Smooth muscle cell (in vitro differentiated cells): ENCODE measurements at regions not wholly inside any gene's neighbourhood (a gene's known extent, or its start where the extent isn't known, plus 50 kb on each side); places are given as distances from the start of the nearest gene placed in this dataset.

Experiments
- DNase-seq: peaks from one replicate; lab custom pipeline; 2025; ENCODE audit not compliant: unreplicated experiment; lab: John Stamatoyannopoulos, UW
- H2AFZ ChIP-seq: fragments of 200-600 bp; sonication (generic); 2 replicates; pipeline ENCODE4 v1.6.0; 2016; ENCODE audit warnings: antibody characterized with exemption, low read depth, mild to moderate bottlenecking
- H3F3A ChIP-seq: fragments of 200-600 bp; sonication (generic); 2 replicates; pipeline ENCODE4 v1.6.0; 2017; ENCODE audit warnings: antibody characterized with exemption, low read depth
- H3K27ac ChIP-seq: fragments of 200-600 bp; sonication (generic); 2 replicates; pipeline ENCODE4 v1.5.1; 2016; ENCODE audit warnings: low read depth, mild to moderate bottlenecking
- H3K27me3 ChIP-seq: fragments of 200-600 bp; sonication (generic); 2 replicates; pipeline ENCODE4 v1.6.1; 2016; ENCODE audit warnings: low read depth, mild to moderate bottlenecking
- H3K36me3 ChIP-seq: fragments of 200-600 bp; sonication (generic); 2 replicates; pipeline ENCODE4 v1.5.1; 2016; ENCODE audit warnings: low read depth
- H3K4me1 ChIP-seq: fragments of 200-600 bp; sonication (generic); 2 replicates; pipeline ENCODE4 v1.5.1; 2016; ENCODE audit warnings: low read depth
- H3K4me2 ChIP-seq: fragments of 200-600 bp; sonication (generic); 2 replicates; pipeline ENCODE4 v1.6.0; 2016; ENCODE audit warnings: mild to moderate bottlenecking
- H3K4me3 ChIP-seq: fragments of 200-600 bp; sonication (generic); 2 replicates; pipeline ENCODE4 v1.5.1; 2016; ENCODE audit warnings: mild to moderate bottlenecking
- H3K79me2 ChIP-seq: fragments of 200-600 bp; sonication (generic); 2 replicates; pipeline ENCODE4 v1.6.0; 2016; ENCODE audit warnings: low read depth, mild to moderate bottlenecking
- H3K9ac ChIP-seq: fragments of 200-600 bp; sonication (generic); 2 replicates; pipeline ENCODE4 v1.6.0; 2016; ENCODE audit warnings: low read depth
- H3K9me3 ChIP-seq: fragments of 200-600 bp; sonication (generic); replicated peaks from 2 replicates; pipeline ENCODE4 v1.5.1; 2016; ENCODE audit warnings: low read depth
- H4K20me1 ChIP-seq: fragments of 200-600 bp; sonication (generic); 2 replicates; pipeline ENCODE4 v1.6.0; 2016; ENCODE audit warnings: low read depth
- CTCF ChIP-seq: fragments of 200-600 bp; sonication (generic); IDR thresholded peaks from 2 replicates; pipeline ENCODE4 v1.5.1; 2017; ENCODE audit warnings: borderline replicate concordance, mild to moderate bottlenecking, antibody characterized with exemption; ENCODE audit not compliant: insufficient read depth, poor library complexity, severe bottlenecking
- WGBS: methylation state at CpG from one replicate; pipeline ENCODE4 v1.1.7; 2016; ENCODE audit warnings: low lambda C conversion rate; 5-methylcytosine and 5-hydroxymethylcytosine counted together

DNA sequence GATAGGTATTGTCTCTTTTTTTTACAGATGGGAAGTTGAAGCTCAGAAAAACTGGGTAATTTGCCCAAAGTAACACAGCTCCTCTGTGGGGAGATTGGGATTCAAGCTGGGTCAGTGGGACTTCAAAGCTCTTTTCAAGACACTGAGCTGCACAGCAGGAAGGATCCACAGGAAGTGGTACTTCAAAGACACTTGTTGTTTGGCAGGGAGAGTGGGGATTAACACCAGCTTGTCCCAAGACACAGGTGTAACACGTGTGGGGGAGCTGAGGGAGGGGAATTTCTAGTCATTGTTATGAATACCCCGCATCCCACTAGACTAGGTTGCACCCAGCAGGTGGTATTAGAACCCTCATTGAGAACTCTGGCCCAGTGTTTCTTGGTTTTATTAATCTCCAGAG lies 116.0 kb downstream of the FOXB1 start:
- H3F3A ChIP-seq, result no peaks in the 10 kb centered on the region
- H3K79me2 ChIP-seq, result no peaks in the 10 kb centered on the region
- DNase-seq, result no peak
- no peaks in the 10 kb centered on the region for H4K20me1 ChIP-seq
- H3K36me3 ChIP-seq, result no peaks in the 10 kb centered on the region
- H3K4me1 ChIP-seq, result peaks cover 45% of the 10 kb centered on the region
- no peak for TF ChIP-seq CTCF
- 9% methylated on average over 2 of the region's 2 CpGs for WGBS
- H3K27ac ChIP-seq, result no peak overlapping the region
- H3K27me3 ChIP-seq, result peaks cover 45% of the 10 kb centered on the region
- H3K9me3 ChIP-seq, result no peaks in the 10 kb centered on the region
- no peak overlapping the region for H3K9ac ChIP-seq
- no peak overlapping the region for H3K4me3 ChIP-seq
- H2AFZ ChIP-seq, result no peak overlapping the region
- no peak overlapping the region for H3K4me2 ChIP-seq

DNA sequence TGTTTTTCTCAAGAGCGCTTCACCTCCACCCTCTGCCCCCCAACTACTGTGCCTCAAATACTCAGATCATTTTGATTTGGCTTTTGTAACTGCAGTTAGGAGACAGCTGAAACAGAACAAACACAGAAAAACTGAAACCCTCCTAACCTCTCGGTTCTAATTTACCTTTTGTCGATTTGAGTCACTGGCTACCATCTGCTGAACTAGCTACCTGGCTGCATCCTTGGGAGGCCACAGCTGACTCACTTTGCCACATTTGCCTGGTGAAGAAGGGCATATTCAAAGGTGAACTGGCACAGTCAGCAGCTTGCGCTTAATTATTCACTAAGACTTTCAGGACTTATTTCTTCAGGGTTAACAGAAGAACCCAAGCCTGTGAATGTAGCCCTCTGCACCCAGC lies 117.7 kb downstream of the FOXB1 start:
- H3K9ac ChIP-seq, result no peak overlapping the region
- no peaks in the 10 kb centered on the region for H3K36me3 ChIP-seq
- H3K27me3 ChIP-seq, result peaks cover 45% of the 10 kb centered on the region
- no peaks in the 10 kb centered on the region for H4K20me1 ChIP-seq
- H3K4me2 ChIP-seq, result no peak overlapping the region
- H3K4me1 ChIP-seq, result peaks cover 28% of the 10 kb centered on the region
- H3K79me2 ChIP-seq, result no peaks in the 10 kb centered on the region
- no peak overlapping the region for H3K27ac ChIP-seq
- 94% methylated on average over 4 of the region's 4 CpGs for WGBS
- H3K4me3 ChIP-seq, result no peak overlapping the region
- no peak overlapping the region for H2AFZ ChIP-seq
- no peak for DNase-seq
- TF ChIP-seq CTCF, result no peak
- H3F3A ChIP-seq, result no peaks in the 10 kb centered on the region
- H3K9me3 ChIP-seq, result no peaks in the 10 kb centered on the region

DNA sequence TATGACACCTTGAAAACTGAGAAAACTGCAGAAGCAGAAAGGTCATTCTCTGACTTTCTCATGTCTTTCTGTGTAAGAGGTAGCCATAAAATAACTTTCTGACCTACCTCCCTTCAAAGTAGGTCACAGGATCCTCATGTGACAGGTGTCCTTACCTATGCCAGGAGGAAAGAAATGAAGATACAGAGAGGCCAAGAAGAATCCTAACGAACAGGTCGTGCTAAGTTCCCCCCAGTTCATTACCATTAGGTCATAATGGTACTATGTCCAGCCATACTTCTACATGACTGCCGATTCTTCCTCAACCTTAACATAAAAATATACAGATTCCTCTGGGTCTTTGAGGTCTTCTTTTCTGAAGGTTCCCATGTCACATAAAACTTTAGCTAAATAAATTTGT lies 118.6 kb downstream of the FOXB1 start:
- Histone ChIP-seq H3K27ac (no peak overlapping the region), H3K4me2 (no peak overlapping the region), H3F3A (no peaks in the 10 kb centered on the region), H3K4me1 (peaks cover 19% of the 10 kb centered on the region), H3K9me3 (no peaks in the 10 kb centered on the region), H3K9ac (no peak overlapping the region), H3K27me3 (peaks cover 39% of the 10 kb centered on the region), H3K4me3 (no peak overlapping the region), H4K20me1 (no peaks in the 10 kb centered on the region), H3K79me2 (no peaks in the 10 kb centered on the region), H3K36me3 (no peaks in the 10 kb centered on the region), H2AFZ (no peak overlapping the region)
- no peak for DNase-seq
- 91% methylated on average over 3 of the region's 3 CpGs for WGBS
- TF ChIP-seq CTCF, result no peak

DNA sequence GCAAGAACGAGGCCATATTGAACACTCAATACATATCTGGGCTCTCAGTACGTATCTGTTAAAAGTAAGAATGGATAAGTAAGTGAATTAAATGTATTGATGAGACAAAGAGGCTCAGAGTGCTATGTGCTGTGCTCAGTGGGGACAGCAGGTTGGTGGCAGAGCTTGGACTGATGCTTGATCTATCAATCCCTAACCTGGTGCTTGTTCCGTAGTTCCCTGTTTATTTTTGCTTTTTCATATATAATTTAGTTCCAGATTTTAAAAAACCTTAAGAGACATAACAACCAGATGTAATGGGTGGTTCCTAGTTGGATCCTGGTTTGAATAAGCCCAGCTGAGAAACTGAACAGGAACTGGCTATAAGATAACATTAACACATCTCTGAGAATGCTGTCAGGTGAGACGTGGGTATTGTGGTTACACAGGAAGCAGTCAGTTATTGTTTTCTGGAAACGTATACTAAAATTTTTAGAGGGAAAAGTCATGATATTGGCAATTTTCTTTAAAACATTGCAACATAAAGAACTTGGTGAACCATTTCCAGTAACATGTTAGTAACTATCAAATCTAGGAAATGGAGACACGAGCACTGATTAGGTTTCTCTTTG lies 120.5 kb downstream of the FOXB1 start:
- no peaks in the 10 kb centered on the region for H3K9me3 ChIP-seq
- H2AFZ ChIP-seq, result no peak overlapping the region
- no peak for DNase-seq
- no peaks in the 10 kb centered on the region for H4K20me1 ChIP-seq
- H3F3A ChIP-seq, result peaks cover 2% of the 10 kb centered on the region
- no peak for TF ChIP-seq CTCF
- 87% methylated on average over 6 of the region's 6 CpGs for WGBS
- H3K27ac ChIP-seq, result no peak overlapping the region
- H3K4me1 ChIP-seq, result peaks cover 24% of the 10 kb centered on the region
- peaks cover 20% of the 10 kb centered on the region for H3K27me3 ChIP-seq
- H3K36me3 ChIP-seq, result no peaks in the 10 kb centered on the region
- no peak overlapping the region for H3K4me2 ChIP-seq
- no peaks in the 10 kb centered on the region for H3K79me2 ChIP-seq
- no peak overlapping the region for H3K9ac ChIP-seq
- no peak overlapping the region for H3K4me3 ChIP-seq
